ENCODE measurements at regions not wholly inside any gene's neighbourhood (a gene's known extent, or its start where the extent isn't known, plus 50 kb on each side); places are given as distances from the start of the nearest gene placed in this dataset.

DNA sequence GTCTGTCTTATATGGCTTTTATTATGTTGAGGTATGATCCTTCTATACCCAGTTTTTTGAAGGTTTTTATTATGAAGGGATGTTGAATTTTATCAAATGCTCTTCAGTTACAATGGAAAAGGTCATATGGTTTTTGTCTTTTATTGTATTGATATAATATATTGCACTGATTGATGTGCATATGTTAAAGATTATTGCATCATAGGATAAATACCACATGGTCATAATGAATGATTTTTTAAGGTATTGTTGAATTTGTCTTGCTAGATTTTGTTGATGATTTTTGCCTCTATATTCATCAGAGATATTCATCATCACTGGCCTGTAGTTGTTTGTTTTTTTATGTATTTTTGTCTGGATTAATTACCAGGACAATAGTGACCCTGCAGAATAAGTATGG lies 339.2 kb upstream of the CT83 start:
- Histone ChIP-seq H3K4me3 (no peak overlapping the region), H3K27ac (no peak overlapping the region), H3K4me1 (no peaks in the 10 kb centered on the region), H3K27me3 (no peaks in the 10 kb centered on the region), H3K9me3 (no peaks in the 10 kb centered on the region), H3K36me3 (no peaks in the 10 kb centered on the region)
- in situ Hi-C loops (cut with MboI; ENCODE audit: low pct_ligation_motif_present in 1 of 4, low pct_unique_long_range_greater_than_20kb in 1 of 4, low sequenced_read_pairs in 3 of 4), result no loop called here
- TF ChIP-seq EP300 (IDR thresholded peaks at IDR 0.05; ENCODE audit: low read depth), result no peak
- TF ChIP-seq CTCF (IDR thresholded peaks at IDR 0.05), result no peak
- no peak for TF ChIP-seq POLR2AphosphoS5 (IDR thresholded peaks at IDR 0.05)
- no peak for TF ChIP-seq POLR2A (IDR thresholded peaks at IDR 0.05)
- intact Hi-C loops (cut with DNase I; ENCODE audit: low total_unique reads), result no loop called here
- no peak for DNase-seq

DNA sequence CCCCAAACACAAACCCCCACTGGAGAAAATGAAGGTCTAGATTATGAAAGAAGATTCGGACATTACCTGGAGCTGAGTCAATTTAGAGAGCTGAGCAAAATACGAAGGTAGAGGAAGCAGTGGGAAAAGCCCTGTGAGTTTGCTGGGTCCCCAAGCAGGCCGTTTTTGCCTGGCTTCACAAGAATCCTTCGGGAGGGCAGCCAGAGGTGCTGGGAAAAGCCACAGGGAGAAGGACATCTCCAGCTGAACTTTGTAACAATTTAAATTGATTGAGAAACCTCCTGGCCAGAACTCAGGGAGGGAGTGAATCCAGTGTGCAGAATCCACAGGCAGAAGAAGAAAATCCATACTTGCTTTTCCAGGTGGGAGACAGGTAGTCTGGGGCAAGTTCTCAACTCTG lies 319.1 kb upstream of the CT83 start:
- no peak for DNase-seq
- TF ChIP-seq EP300 (IDR thresholded peaks at IDR 0.05; ENCODE audit: low read depth) (no peak), POLR2AphosphoS5 (IDR thresholded peaks at IDR 0.05) (no peak), CTCF (IDR thresholded peaks at IDR 0.05) (no peak), POLR2A (IDR thresholded peaks at IDR 0.05) (no peak)
- 56 to 80% methylated on average over 2 to 4 of the region's 4 CpGs for WGBS, 2 donors (ENCODE audit: low coverage in 1 of 2)
- no peak overlapping the region for H3K27ac ChIP-seq
- H3K9me3 ChIP-seq, result no peaks in the 10 kb centered on the region
- H3K36me3 ChIP-seq, result no peaks in the 10 kb centered on the region
- intact Hi-C loops (cut with DNase I; ENCODE audit: low total_unique reads), result no loop called here
- in situ Hi-C loops (cut with MboI; ENCODE audit: low pct_ligation_motif_present in 1 of 4, low pct_unique_long_range_greater_than_20kb in 1 of 4, low sequenced_read_pairs in 3 of 4), result no loop called here
- no peaks in the 10 kb centered on the region for H3K4me1 ChIP-seq
- H3K27me3 ChIP-seq, result no peaks in the 10 kb centered on the region
- no peak overlapping the region for H3K4me3 ChIP-seq

- in situ Hi-C loops (cut with MboI; ENCODE audit: low pct_ligation_motif_present in 1 of 4, low pct_unique_long_range_greater_than_20kb in 1 of 4, low sequenced_read_pairs in 3 of 4) (no loop called here), intact Hi-C loops (cut with DNase I; ENCODE audit: low total_unique reads) (no loop called here)
- DNase-seq, result no peak
- TF ChIP-seq POLR2A (IDR thresholded peaks at IDR 0.05), result no peak
- TF ChIP-seq POLR2AphosphoS5 (IDR thresholded peaks at IDR 0.05), result no peak
- TF ChIP-seq EP300 (IDR thresholded peaks at IDR 0.05; ENCODE audit: low read depth), result no peak
- TF ChIP-seq CTCF (IDR thresholded peaks at IDR 0.05), result no peak
- Histone ChIP-seq H3K36me3 (no peaks in the 10 kb centered on the region), H3K4me3 (no peak overlapping the region), H3K27ac (no peak overlapping the region), H3K27me3 (no peaks in the 10 kb centered on the region), H3K9me3 (no peaks in the 10 kb centered on the region), H3K4me1 (no peaks in the 10 kb centered on the region)
Observed at GRCh38 chrX:116757491-116757890, 294.7 kb upstream of the CT83 start.

DNA sequence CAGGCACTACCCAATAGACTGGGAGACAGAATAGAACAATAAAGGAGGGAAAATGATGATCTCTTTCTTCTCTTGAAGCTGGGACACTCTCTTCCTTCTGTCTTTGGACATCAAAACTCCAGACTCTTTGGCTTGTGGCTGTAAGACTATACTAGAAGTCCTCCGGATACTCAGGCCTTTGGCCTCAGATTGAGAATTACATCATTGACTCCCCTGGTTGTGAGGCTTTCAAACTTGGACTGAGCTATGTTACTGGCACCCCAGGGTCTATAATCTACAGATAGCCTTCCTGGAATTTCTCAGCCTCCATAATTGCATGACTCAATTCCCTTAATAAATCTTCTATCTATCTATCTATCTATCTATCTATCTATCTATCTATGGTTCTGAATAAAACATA lies 294.2 kb upstream of the CT83 start:
- in situ Hi-C loops (cut with MboI; ENCODE audit: low pct_ligation_motif_present in 1 of 4, low pct_unique_long_range_greater_than_20kb in 1 of 4, low sequenced_read_pairs in 3 of 4) (no loop called here), intact Hi-C loops (cut with DNase I; ENCODE audit: low total_unique reads) (no loop called here)
- 71% methylated on average over 1 of the region's 1 CpG; no CpG with 5 or more reads in 1 of the 2 donors for WGBS, 2 donors (ENCODE audit: low coverage in 1 of 2)
- Histone ChIP-seq H3K27ac (no peak overlapping the region), H3K9me3 (no peaks in the 10 kb centered on the region), H3K4me1 (no peaks in the 10 kb centered on the region), H3K4me3 (no peak overlapping the region), H3K36me3 (no peaks in the 10 kb centered on the region), H3K27me3 (no peaks in the 10 kb centered on the region)
- TF ChIP-seq EP300 (IDR thresholded peaks at IDR 0.05; ENCODE audit: low read depth), result no peak
- no peak for TF ChIP-seq POLR2AphosphoS5 (IDR thresholded peaks at IDR 0.05)
- no peak for TF ChIP-seq POLR2A (IDR thresholded peaks at IDR 0.05)
- TF ChIP-seq CTCF (IDR thresholded peaks at IDR 0.05), result no peak
- no peak for DNase-seq
